ENCODE measurements at regions not wholly inside any gene's neighbourhood (a gene's known extent, or its start where the extent isn't known, plus 50 kb on each side); places are given as distances from the start of the nearest gene placed in this dataset.

DNA sequence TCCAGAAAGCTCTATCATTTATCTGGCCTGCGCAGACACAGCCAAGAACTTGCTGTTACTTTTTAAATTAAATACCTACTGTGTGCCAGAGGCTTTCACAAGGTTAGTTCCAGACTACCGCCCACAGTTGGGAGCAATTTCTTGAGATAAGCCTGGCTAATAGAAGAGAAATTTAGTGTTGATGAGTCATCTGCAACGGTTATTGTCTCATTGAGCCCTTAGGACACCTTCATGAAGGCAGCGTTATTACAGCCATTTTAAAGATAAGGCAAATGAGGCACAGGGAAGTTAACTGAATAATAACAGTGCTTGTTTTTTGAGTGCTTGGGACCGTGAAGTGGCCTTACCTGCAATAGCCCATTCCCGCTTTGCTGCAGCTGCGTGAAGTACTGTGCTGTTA lies 292.9 kb upstream of the MSX2 start:
- TF ChIP-seq ARNTL (CRISPR knock-in tag; IDR thresholded peaks at IDR 0.05; ENCODE audit: borderline replicate concordance, low read depth) = no peak
- no peak for TF ChIP-seq ZC3H10 (CRISPR knock-in tag; IDR thresholded peaks at IDR 0.05)
- no peak for TF ChIP-seq ISL1 (CRISPR knock-in tag; IDR thresholded peaks at IDR 0.05)
- no peak for ATAC-seq

DNA sequence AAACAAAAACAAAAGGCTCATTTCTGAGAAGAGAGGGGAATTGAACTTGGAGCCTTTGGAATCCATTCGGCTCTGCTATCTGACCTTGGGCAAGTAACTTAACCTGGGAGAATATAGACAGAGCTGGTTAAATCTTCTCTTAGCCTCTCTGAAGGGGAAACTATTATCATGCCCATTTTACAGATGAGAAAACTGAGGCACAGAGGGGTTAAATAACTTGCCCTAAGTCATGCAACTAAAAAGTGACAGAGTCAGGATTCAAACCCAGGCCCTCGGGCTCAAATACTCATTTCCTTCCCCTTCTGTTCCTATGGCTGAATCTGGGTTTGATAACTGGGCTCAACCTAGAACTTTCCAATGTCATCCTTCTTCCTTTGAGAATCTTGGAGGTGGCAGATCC lies 291.3 kb upstream of the MSX2 start:
- no peak for ATAC-seq
- TF ChIP-seq ZFP3 (CRISPR knock-in tag; IDR thresholded peaks at IDR 0.05) (no peak), ZNF565 (CRISPR knock-in tag; conservative IDR thresholded peaks at IDR 0.05; ENCODE audit: low read depth) (no peak), OSR1 (CRISPR knock-in tag; IDR thresholded peaks at IDR 0.05) (no peak), ZNF8 (CRISPR knock-in tag; IDR thresholded peaks at IDR 0.05) (no peak), CREB5 (CRISPR knock-in tag; IDR thresholded peaks at IDR 0.05; ENCODE audit: low read depth) (no peak)

DNA sequence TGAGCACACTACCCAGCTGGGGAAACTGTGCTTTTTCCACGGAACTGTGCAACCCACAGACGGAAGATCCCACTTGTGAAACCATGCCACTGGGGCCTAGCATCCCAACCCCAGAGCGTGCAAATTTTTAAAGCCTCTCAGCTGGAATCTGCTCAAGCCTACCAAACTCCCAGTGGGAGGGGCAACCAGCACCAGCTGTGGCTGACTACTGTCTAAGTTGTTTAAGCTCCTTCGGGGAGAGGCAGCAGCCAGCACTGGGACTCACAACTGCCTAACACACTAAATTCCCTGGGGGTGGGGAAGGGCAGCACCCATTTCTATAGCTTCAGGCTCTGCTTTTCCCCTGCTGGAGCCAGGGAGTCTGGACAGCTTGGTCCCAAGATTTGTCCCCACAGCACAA lies 287.6 kb upstream of the MSX2 start:
- no peak for ATAC-seq
- no peak for TF ChIP-seq OSR1 (CRISPR knock-in tag; IDR thresholded peaks at IDR 0.05)
- TF ChIP-seq ZNF565 (CRISPR knock-in tag; conservative IDR thresholded peaks at IDR 0.05; ENCODE audit: low read depth) = no peak
- TF ChIP-seq PATZ1 (CRISPR knock-in tag; IDR thresholded peaks at IDR 0.05; ENCODE audit: borderline replicate concordance) = no peak
- TF ChIP-seq SNAI2 (CRISPR knock-in tag; IDR thresholded peaks at IDR 0.05) = no peak
- no peak for TF ChIP-seq BACH2 (CRISPR knock-in tag; IDR thresholded peaks at IDR 0.05; ENCODE audit: borderline replicate concordance)
- no peak for TF ChIP-seq ISL1 (CRISPR knock-in tag; IDR thresholded peaks at IDR 0.05)
- TF ChIP-seq, protein P1, sequence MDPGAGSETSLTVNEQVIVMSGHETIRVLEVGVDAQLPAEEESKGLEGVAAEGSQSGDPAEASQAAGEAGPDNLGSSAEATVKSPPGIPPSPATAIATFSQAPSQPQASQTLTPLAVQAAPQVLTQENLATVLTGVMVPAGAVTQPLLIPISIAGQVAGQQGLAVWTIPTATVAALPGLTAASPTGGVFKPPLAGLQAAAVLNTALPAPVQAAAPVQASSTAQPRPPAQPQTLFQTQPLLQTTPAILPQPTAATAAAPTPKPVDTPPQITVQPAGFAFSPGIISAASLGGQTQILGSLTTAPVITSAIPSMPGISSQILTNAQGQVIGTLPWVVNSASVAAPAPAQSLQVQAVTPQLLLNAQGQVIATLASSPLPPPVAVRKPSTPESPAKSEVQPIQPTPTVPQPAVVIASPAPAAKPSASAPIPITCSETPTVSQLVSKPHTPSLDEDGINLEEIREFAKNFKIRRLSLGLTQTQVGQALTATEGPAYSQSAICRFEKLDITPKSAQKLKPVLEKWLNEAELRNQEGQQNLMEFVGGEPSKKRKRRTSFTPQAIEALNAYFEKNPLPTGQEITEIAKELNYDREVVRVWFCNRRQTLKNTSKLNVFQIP (CRISPR knock-in tag; IDR thresholded peaks at IDR 0.05; ENCODE audit: borderline replicate concordance, low read depth) = no peak
- TF ChIP-seq ZC3H10 (CRISPR knock-in tag; IDR thresholded peaks at IDR 0.05) = no peak
- TF ChIP-seq RARB (CRISPR knock-in tag; IDR thresholded peaks at IDR 0.05) = no peak
- TF ChIP-seq TCF4 (CRISPR knock-in tag; IDR thresholded peaks at IDR 0.05; ENCODE audit: borderline replicate concordance) = no peak
- no peak for TF ChIP-seq CSDC2 (CRISPR knock-in tag; IDR thresholded peaks at IDR 0.05)
- no peak for TF ChIP-seq ZFP3 (CRISPR knock-in tag; IDR thresholded peaks at IDR 0.05)
- TF ChIP-seq ESRRG (CRISPR knock-in tag; IDR thresholded peaks at IDR 0.05) = no peak
- TF ChIP-seq TSHZ2 (CRISPR knock-in tag; IDR thresholded peaks at IDR 0.05) = no peak
- no peak for TF ChIP-seq ZFP30 (CRISPR knock-in tag; IDR thresholded peaks at IDR 0.05)
- no peak for TF ChIP-seq ZNF8 (CRISPR knock-in tag; IDR thresholded peaks at IDR 0.05)
- no peak for TF ChIP-seq ARNTL (CRISPR knock-in tag; IDR thresholded peaks at IDR 0.05; ENCODE audit: borderline replicate concordance, low read depth)
- TF ChIP-seq TOX (CRISPR knock-in tag; IDR thresholded peaks at IDR 0.05; ENCODE audit: borderline replicate concordance) = no peak

GRCh38 chr5:174444479-174445188 lies 279.7 kb upstream of the MSX2 start:
- ATAC-seq = no peak
- TF ChIP-seq PATZ1 (CRISPR knock-in tag; IDR thresholded peaks at IDR 0.05; ENCODE audit: borderline replicate concordance) (no peak), ZNF70 (CRISPR knock-in tag; IDR thresholded peaks at IDR 0.05) (no peak), ZNF8 (CRISPR knock-in tag; IDR thresholded peaks at IDR 0.05) (no peak)
- TF ChIP-seq, protein P1 (CRISPR knock-in tag; IDR thresholded peaks at IDR 0.05; ENCODE audit: borderline replicate concordance, low read depth) = no peak

All from SK-N-SH treated with all-trans-retinoic acid at 6 μM for 48 hours (cell line).